ENCODE measurements at regions not wholly inside any gene's neighbourhood (a gene's known extent, or its start where the extent isn't known, plus 50 kb on each side); places are given as distances from the start of the nearest gene placed in this dataset.
"Not testable (repeated sequence)": the region's sequence is repeated elsewhere in the genome, so short reads cannot be mapped to it uniquely, and the experiment has no call there.

DNA sequence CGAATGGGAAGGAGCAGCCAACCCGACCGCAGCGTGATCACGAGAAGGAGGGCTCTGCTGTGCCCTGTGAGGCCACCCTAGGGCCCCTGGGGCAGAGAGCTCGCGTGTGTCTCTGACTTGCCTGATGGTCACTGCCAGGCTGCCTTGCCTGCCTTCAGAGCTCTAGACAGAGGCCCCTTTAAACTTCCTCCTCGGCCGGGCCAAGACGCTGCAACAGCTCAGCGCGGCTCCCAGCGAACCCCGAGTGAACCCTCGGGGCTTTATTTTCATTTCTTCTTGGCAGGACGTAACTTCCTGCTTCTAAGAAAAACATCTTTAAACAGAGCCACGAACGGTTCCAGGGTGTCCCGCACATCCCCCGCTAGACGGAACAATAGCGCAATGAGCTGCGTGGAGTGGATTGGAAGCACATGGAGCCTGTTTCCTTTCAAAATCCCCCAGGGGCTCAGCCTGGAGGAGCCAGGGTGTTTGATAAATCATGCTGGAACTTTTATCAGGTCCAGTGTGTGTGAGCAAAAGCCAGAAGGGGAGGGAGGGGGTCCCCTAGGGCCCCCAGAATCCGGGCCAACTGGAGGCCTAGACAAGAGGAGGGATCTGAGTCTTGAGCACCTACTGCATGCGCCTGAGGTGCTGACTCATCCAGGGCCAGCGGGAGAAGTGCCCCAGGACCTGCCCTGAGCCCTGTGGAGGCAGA lies 134.1 kb upstream of the GDF10 start:
- no peak overlapping the region for H3K9ac ChIP-seq
- H2AFZ ChIP-seq (ENCODE audit: low read depth), result no peak overlapping the region
- H3K27me3 ChIP-seq (ENCODE audit: insufficient read depth, low read depth), result no peaks in the 10 kb centered on the region
- TF ChIP-seq, protein P1, sequence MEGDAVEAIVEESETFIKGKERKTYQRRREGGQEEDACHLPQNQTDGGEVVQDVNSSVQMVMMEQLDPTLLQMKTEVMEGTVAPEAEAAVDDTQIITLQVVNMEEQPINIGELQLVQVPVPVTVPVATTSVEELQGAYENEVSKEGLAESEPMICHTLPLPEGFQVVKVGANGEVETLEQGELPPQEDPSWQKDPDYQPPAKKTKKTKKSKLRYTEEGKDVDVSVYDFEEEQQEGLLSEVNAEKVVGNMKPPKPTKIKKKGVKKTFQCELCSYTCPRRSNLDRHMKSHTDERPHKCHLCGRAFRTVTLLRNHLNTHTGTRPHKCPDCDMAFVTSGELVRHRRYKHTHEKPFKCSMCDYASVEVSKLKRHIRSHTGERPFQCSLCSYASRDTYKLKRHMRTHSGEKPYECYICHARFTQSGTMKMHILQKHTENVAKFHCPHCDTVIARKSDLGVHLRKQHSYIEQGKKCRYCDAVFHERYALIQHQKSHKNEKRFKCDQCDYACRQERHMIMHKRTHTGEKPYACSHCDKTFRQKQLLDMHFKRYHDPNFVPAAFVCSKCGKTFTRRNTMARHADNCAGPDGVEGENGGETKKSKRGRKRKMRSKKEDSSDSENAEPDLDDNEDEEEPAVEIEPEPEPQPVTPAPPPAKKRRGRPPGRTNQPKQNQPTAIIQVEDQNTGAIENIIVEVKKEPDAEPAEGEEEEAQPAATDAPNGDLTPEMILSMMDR (conservative IDR thresholded peaks at IDR 0.05; ENCODE audit: low read depth, low read length), result no peak
- no peaks in the 10 kb centered on the region for H3K36me3 ChIP-seq (ENCODE audit: insufficient read depth)
- no peaks in the 10 kb centered on the region for H3K79me2 ChIP-seq (ENCODE audit: insufficient read depth, low read depth)
- H3K27ac ChIP-seq, result no peak overlapping the region
- H3K4me3 ChIP-seq (IDR thresholded peaks at IDR 0.05; ENCODE audit: insufficient read depth, low read depth, low read length), result no peak overlapping the region
- no peak overlapping the region for H3K4me2 ChIP-seq
- no peaks in the 10 kb centered on the region for H3K4me1 ChIP-seq (ENCODE audit: low read depth, poor library complexity, severe bottlenecking)
- H4K20me1 ChIP-seq (ENCODE audit: insufficient read depth), result no peaks in the 10 kb centered on the region

DNA sequence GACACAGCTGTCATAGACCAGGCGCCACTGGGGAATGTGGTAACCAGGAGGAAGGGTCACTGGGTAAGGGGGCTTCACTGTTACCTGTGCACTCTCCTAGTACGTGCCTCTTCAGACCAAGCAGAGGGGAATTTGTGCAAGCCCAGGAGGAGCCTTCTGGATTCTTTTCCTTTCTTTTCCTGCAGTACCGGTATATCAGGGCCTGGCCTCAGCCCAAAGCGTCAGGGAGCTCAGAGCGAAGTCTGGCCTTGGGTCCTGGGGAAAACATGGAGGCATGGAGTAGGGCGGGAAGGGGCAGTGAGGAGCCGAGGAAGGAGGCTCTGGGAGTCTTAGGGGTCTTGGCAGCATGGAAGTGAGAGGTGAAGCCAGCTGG lies 133.6 kb upstream of the GDF10 start:
- no peak overlapping the region for H3K9ac ChIP-seq
- H2AFZ ChIP-seq (ENCODE audit: low read depth), result no peak overlapping the region
- no peak overlapping the region for H3K4me3 ChIP-seq (IDR thresholded peaks at IDR 0.05; ENCODE audit: insufficient read depth, low read depth, low read length)

DNA sequence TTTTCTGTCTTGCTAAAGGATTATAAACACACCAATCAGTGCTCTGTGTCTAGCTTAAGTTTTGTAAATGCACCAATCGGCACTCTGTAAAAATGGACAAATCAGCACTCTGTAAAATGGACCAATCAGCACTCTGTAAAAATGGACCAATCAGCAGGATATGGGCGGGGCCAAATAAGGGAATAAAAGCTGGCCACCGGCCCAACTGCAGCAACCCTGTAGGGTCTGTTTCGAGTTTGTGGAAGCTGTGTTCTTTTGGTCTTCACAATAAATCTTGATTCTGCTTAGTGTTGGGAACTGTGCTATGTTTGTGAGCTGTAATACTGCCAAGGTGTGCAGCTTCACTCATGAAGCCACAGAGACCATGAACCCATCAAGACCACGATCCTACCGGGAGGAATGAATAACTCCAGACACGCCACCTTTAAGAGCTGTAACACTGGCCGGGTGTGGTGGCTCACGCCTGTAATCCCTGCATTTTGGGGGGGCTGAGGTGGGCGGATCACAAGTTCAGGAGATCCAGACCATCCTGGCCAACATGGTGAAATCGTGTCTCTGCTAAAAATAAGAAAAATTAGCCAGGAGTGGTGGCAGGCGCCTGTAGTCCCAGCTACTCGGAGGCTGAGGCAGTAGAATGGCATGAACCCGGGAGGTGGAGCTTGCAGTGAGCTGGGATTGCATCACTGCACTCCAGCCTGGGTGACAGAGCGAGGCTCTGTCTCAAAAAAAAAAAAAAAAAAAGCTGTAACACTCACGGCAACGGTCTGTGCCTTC lies 133.0 kb upstream of the GDF10 start:
- H3K27me3 ChIP-seq (ENCODE audit: insufficient read depth, low read depth); H2AFZ ChIP-seq (ENCODE audit: low read depth); H3K9ac ChIP-seq; H3K27ac ChIP-seq; H3K4me3 ChIP-seq (IDR thresholded peaks at IDR 0.05; ENCODE audit: insufficient read depth, low read depth, low read length); H3K4me2 ChIP-seq; H3K79me2 ChIP-seq (ENCODE audit: insufficient read depth, low read depth); H4K20me1 ChIP-seq (ENCODE audit: insufficient read depth); H3K36me3 ChIP-seq (ENCODE audit: insufficient read depth); H3K4me1 ChIP-seq (ENCODE audit: low read depth, poor library complexity, severe bottlenecking): not testable (repeated sequence)

More for the DNA sequence above, 133.6 kb upstream of the GDF10 start:
- TF ChIP-seq, protein P1 (conservative IDR thresholded peaks at IDR 0.05; ENCODE audit: low read depth, low read length), result no peak
- no peak overlapping the region for H3K4me2 ChIP-seq
- no peaks in the 10 kb centered on the region for H3K27me3 ChIP-seq (ENCODE audit: insufficient read depth, low read depth)
- H3K36me3 ChIP-seq (ENCODE audit: insufficient read depth), result no peaks in the 10 kb centered on the region
- no peaks in the 10 kb centered on the region for H3K79me2 ChIP-seq (ENCODE audit: insufficient read depth, low read depth)
- H3K4me1 ChIP-seq (ENCODE audit: low read depth, poor library complexity, severe bottlenecking), result no peaks in the 10 kb centered on the region
- H4K20me1 ChIP-seq (ENCODE audit: insufficient read depth), result no peaks in the 10 kb centered on the region
- H3K27ac ChIP-seq, result no peak overlapping the region

DNA sequence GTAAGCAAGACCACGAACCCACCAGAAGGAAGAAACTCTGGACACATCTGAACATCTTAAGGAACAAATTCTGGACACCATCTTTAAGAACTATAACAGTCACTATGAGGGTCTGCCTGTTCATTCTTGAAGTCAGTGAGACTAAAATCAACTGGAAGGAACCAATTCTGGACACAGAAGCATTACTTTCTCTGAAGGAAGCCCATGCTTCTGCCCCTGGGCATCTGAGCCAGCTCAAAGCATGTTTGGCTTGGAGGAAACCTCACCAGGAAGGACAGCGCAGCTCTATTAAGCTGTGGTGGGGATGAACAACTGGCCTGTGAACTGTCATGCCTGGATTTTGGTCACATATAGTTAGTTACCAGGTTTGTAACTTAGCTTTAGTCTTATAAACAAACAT lies 132.4 kb upstream of the GDF10 start:
- H3K4me1 ChIP-seq (ENCODE audit: low read depth, poor library complexity, severe bottlenecking), result no peaks in the 10 kb centered on the region
- H3K9ac ChIP-seq, result no peak overlapping the region
- no peak overlapping the region for H3K27ac ChIP-seq
- H3K36me3 ChIP-seq (ENCODE audit: insufficient read depth), result no peaks in the 10 kb centered on the region
- H3K27me3 ChIP-seq (ENCODE audit: insufficient read depth, low read depth), result no peaks in the 10 kb centered on the region
- no peak overlapping the region for H3K4me3 ChIP-seq (IDR thresholded peaks at IDR 0.05; ENCODE audit: insufficient read depth, low read depth, low read length)
- no peak overlapping the region for H2AFZ ChIP-seq (ENCODE audit: low read depth)
- H3K4me2 ChIP-seq, result no peak overlapping the region
- no peaks in the 10 kb centered on the region for H3K79me2 ChIP-seq (ENCODE audit: insufficient read depth, low read depth)
- no peaks in the 10 kb centered on the region for H4K20me1 ChIP-seq (ENCODE audit: insufficient read depth)
- TF ChIP-seq, protein P1 (conservative IDR thresholded peaks at IDR 0.05; ENCODE audit: low read depth, low read length), result no peak

DNA sequence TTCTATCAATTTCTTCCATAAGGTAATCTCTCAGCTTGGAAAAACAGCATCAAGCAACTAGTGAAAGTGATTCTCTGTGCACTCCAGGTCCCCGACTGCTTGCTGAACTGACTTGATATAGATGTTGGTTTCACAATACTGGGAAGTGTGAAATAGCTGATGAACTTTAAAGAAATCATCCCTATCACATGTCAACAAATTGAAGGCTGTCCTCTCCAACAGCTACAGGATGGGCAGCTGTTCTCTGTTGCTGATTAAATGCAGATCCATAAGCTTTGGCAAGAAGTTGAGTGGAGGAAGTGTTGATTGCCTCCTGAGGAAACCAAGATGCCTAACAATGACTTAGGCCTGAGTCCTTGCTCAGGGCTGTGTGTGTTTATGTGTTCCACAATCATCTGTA lies 130.4 kb upstream of the GDF10 start:
- H3K4me1 ChIP-seq (ENCODE audit: low read depth, poor library complexity, severe bottlenecking), result no peaks in the 10 kb centered on the region
- no peaks in the 10 kb centered on the region for H3K79me2 ChIP-seq (ENCODE audit: insufficient read depth, low read depth)
- no peak overlapping the region for H3K4me3 ChIP-seq (IDR thresholded peaks at IDR 0.05; ENCODE audit: insufficient read depth, low read depth, low read length)
- no peak overlapping the region for H3K4me2 ChIP-seq
- no peak overlapping the region for H3K9ac ChIP-seq
- H2AFZ ChIP-seq (ENCODE audit: low read depth), result no peak overlapping the region
- H4K20me1 ChIP-seq (ENCODE audit: insufficient read depth), result no peaks in the 10 kb centered on the region
- no peaks in the 10 kb centered on the region for H3K27me3 ChIP-seq (ENCODE audit: insufficient read depth, low read depth)
- TF ChIP-seq, protein P1 (conservative IDR thresholded peaks at IDR 0.05; ENCODE audit: low read depth, low read length), result no peak
- H3K27ac ChIP-seq, result no peak overlapping the region
- no peaks in the 10 kb centered on the region for H3K36me3 ChIP-seq (ENCODE audit: insufficient read depth)
